HepG2 (cell line): ENCODE measurements at regions not wholly inside any gene's neighbourhood (a gene's known extent, or its start where the extent isn't known, plus 50 kb on each side); places are given as distances from the start of the nearest gene placed in this dataset.

Source experiments
- ATAC-seq: fragments of 200-7000 bp; cut with Tn5 transposase; 3 replicates; pipeline ENCODE4 v1.9.1; 2020; ENCODE audit warnings: mild to moderate bottlenecking, moderate library complexity
- BruUV-seq: library from RNA; stranded (reverse); fragments of 400-500 nt; replicated peaks from 2 replicates; lab custom pipeline; 2021; lab: Mats Ljungman, UMichigan
- CTCF ChIA-PET: fragments of 300-600 bp; formaldehyde crosslinking; extraction: SDS; loops from one replicate; lab custom pipeline; 2021; ENCODE audit warnings: low total read pairs, inconsistent platforms, low intra/inter-chr PET ratio; lab: Yijun Ruan, JAX
- POLR2A ChIA-PET: fragments of 350-600 bp; sonication (Branson Sonifier 250); formaldehyde crosslinking; loops from one replicate; lab custom pipeline; 2020; ENCODE audit warnings: antibody characterized with exemption, inconsistent platforms; lab: Yijun Ruan, JAX
- DNase-seq: peaks from one replicate; pipeline ENCODE4 v3.0.0-alpha.2; 2015; ENCODE audit warnings: low spot score
- FAIRE-seq: peaks from 3 replicates; lab custom pipeline; 2011; peaks lifted over from hg19 to GRCh38; lab: Jason Lieb, UNC
- H2AFZ ChIP-seq: one replicate; pipeline ENCODE4 v1.6.1; 2011; ENCODE audit warnings: low read length, inconsistent platforms
- H3K27ac ChIP-seq: fragments of 300-600 bp; 3 replicates; pipeline ENCODE4 v1.8.0; 2011; ENCODE audit warnings: mixed run types, mild to moderate bottlenecking, mixed read lengths, low read length, inconsistent platforms; ENCODE audit not compliant: insufficient read depth; ENCODE audit errors: extremely low read length
- H3K27me3 ChIP-seq, 2 experiments: fragments of 200-600 bp in 1 of 2; 2 replicates in 1 of 2; 3 replicates in 1 of 2; pipeline versions ENCODE4 v1.6.0 to v1.8.0; 2011; ENCODE audit warnings: low read length in 2 of 2, mild to moderate bottlenecking in 2 of 2, moderate library complexity in 2 of 2, inconsistent platforms in 1 of 2; ENCODE audit not compliant: insufficient read depth in 2 of 2, control insufficient read depth in 1 of 2
- H3K36me3 ChIP-seq, 2 experiments: fragments of 200-600 bp in 1 of 2; replicated peaks in 1 of 2; 2 replicates in 1 of 2; 3 replicates in 1 of 2; pipeline versions ENCODE4 v1.5.1 to v1.8.0; 2011; ENCODE audit warnings: low read length in 2 of 2, inconsistent platforms in 1 of 2; ENCODE audit not compliant: insufficient read depth in 2 of 2, control insufficient read depth in 1 of 2
- H3K4me1 ChIP-seq: 2 replicates; pipeline ENCODE4 v1.5.1; 2012; ENCODE audit warnings: low read length, inconsistent platforms; ENCODE audit not compliant: insufficient read depth
- H3K4me2 ChIP-seq: 2 replicates; pipeline ENCODE4 v1.6.0; 2011; ENCODE audit warnings: low read depth, low read length, inconsistent platforms
- H3K4me3 ChIP-seq, 3 experiments: fragments of 200-600 bp in 1 of 3; sonication (generic), shearing (Covaris generic) in 1 of 3; replicated peaks in 1 of 3; 2 replicates each; pipeline ENCODE4 v1.5.1; 2011 to 2016; ENCODE audit warnings: low read length in 3 of 3, inconsistent platforms in 2 of 3, low read depth in 2 of 3, mild to moderate bottlenecking in 2 of 3, control low read depth in 1 of 3, mixed read lengths in 1 of 3; ENCODE audit not compliant: insufficient read depth in 1 of 3
- H3K79me2 ChIP-seq: one replicate; pipeline ENCODE4 v1.6.1; 2011; ENCODE audit warnings: low read length, inconsistent platforms; ENCODE audit not compliant: insufficient read depth
- H3K9ac ChIP-seq: 2 replicates; pipeline ENCODE4 v1.6.0; 2011; ENCODE audit warnings: mild to moderate bottlenecking, low read depth, low read length, inconsistent platforms; ENCODE audit not compliant: insufficient read depth
- H3K9me3 ChIP-seq: 2 replicates; pipeline ENCODE4 v1.5.1; 2012; ENCODE audit warnings: mild to moderate bottlenecking, low read length
- H4K20me1 ChIP-seq: 2 replicates; pipeline ENCODE4 v1.6.0; 2011; ENCODE audit warnings: inconsistent platforms, mild to moderate bottlenecking, low read length, moderate library complexity; ENCODE audit not compliant: insufficient read depth
- KIAA2018 ChIP-seq: sonication (generic); formaldehyde crosslinking; IDR thresholded peaks from 2 replicates; pipeline ENCODE4 v1.5.0; 2020; ENCODE audit warnings: mild to moderate bottlenecking, missing genetic modification reagents, borderline replicate concordance
- NPAS2 ChIP-seq: sonication (generic); formaldehyde crosslinking; IDR thresholded peaks from 2 replicates; pipeline ENCODE4 v1.8.0; 2022; ENCODE audit warnings: mild to moderate bottlenecking, missing genetic modification reagents, borderline replicate concordance
- PRDM4 ChIP-seq: sonication (generic); formaldehyde crosslinking; IDR thresholded peaks from 2 replicates; pipeline ENCODE4 v1.9.0; 2021; ENCODE audit warnings: missing genetic modification reagents, borderline replicate concordance
- ZBTB33 ChIP-seq: sonication (generic); formaldehyde crosslinking; IDR thresholded peaks from 2 replicates; pipeline ENCODE4 v1.4.0; 2020; ENCODE audit warnings: missing genetic modification reagents
- ZNF558 ChIP-seq: sonication (generic); formaldehyde crosslinking; IDR thresholded peaks from 2 replicates; pipeline ENCODE4 v1.9.0; 2022; ENCODE audit warnings: mild to moderate bottlenecking, missing genetic modification reagents, borderline replicate concordance
- ZNF564 ChIP-seq: sonication (generic); formaldehyde crosslinking; IDR thresholded peaks from 2 replicates; pipeline ENCODE4 v1.8.1; 2023; ENCODE audit warnings: mild to moderate bottlenecking, missing genetic modification reagents
- ZNF670 ChIP-seq: sonication (generic); formaldehyde crosslinking; IDR thresholded peaks from 2 replicates; pipeline ENCODE4 v1.8.0; 2022; ENCODE audit warnings: mild to moderate bottlenecking, missing genetic modification reagents, borderline replicate concordance
- ZSCAN12 ChIP-seq: sonication (generic); formaldehyde crosslinking; IDR thresholded peaks from 2 replicates; pipeline ENCODE4 v1.9.0; 2021; ENCODE audit warnings: mild to moderate bottlenecking, missing genetic modification reagents
- ZSCAN25 ChIP-seq: sonication (generic); formaldehyde crosslinking; IDR thresholded peaks from 2 replicates; pipeline ENCODE4 v1.8.0; 2022; ENCODE audit warnings: mild to moderate bottlenecking, missing genetic modification reagents
- WGBS: methylation state at CpG from one replicate; pipeline ENCODE4 v1.1.6; 2017; ENCODE audit warnings: low lambda C conversion rate; 5-methylcytosine and 5-hydroxymethylcytosine counted together
- in situ Hi-C: cut with HindIII; loops from 2 replicates; pipeline ENCODE4 v1.10.0; 2017; ENCODE audit warnings: low pct_unique_long_range_greater_than_20kb; ENCODE audit not compliant: extremely low pct_ligation_motif_present
- intact Hi-C: fragments of 100-400 bp; cut with micrococcal nuclease; formaldehyde crosslinking; loops from one replicate; pipeline ENCODE4 v1.10.0; 2022; ENCODE audit not compliant: unreplicated experiment

GRCh38 chr20:16167423-16168130 is 405.7 kb downstream of the KIF16B start:
- no peak overlapping the region for H3K4me3 ChIP-seq
- H3K4me2 ChIP-seq: no peak overlapping the region
- H3K9me3 ChIP-seq: peaks cover 42% of the 10 kb centered on the region
- H3K27me3 ChIP-seq: no peaks in the 10 kb centered on the region
- FAIRE-seq (no peak), ATAC-seq (no peak), DNase-seq (no peak)
- no peaks in the 10 kb centered on the region for H3K4me1 ChIP-seq
- H3K9ac ChIP-seq: no peak overlapping the region
- ChIA-PET CTCF (no interaction called here), POLR2A (no interaction called here)
- in situ Hi-C loops: no loop called here
- 44% methylated on average over 2 of the region's 2 CpGs for WGBS
- no peaks in the 10 kb centered on the region for H3K36me3 ChIP-seq
- no peaks in the 10 kb centered on the region for H3K79me2 ChIP-seq
- H4K20me1 ChIP-seq: no peaks in the 10 kb centered on the region
- no peak overlapping the region for H3K27ac ChIP-seq
- TF ChIP-seq ZNF670: no peak
- TF ChIP-seq ZNF558: no peak
- no peak for TF ChIP-seq ZSCAN25 (CRISPR knock-in tag)
- no peak for TF ChIP-seq ZSCAN12 (CRISPR knock-in tag)
- TF ChIP-seq ZNF564: no peak
- no peak for TF ChIP-seq ZBTB33 (CRISPR knock-in tag)
- TF ChIP-seq KIAA2018 (CRISPR knock-in tag): no peak
- TF ChIP-seq PRDM4 (CRISPR knock-in tag): no peak
- TF ChIP-seq NPAS2 (CRISPR knock-in tag): no peak
- no TSS peak for BruUV-seq
- H2AFZ ChIP-seq: no peak overlapping the region
- intact Hi-C loops: no loop called here
